ENCODE measurements at regions not wholly inside any gene's neighbourhood (a gene's known extent, or its start where the extent isn't known, plus 50 kb on each side); places are given as distances from the start of the nearest gene placed in this dataset.
A peak's percentile ranks its signal among the peaks of the same experiment; 100 is the strongest.
"Not testable (repeated sequence)": the region's sequence is repeated elsewhere in the genome, so short reads cannot be mapped to it uniquely, and the experiment has no call there.

GRCh38 chr16:29578898-29579297 lies 72.7 kb upstream of the NPIPB12 start:
- not testable (repeated sequence) for DNase-seq (ENCODE audit: low read depth)

DNA sequence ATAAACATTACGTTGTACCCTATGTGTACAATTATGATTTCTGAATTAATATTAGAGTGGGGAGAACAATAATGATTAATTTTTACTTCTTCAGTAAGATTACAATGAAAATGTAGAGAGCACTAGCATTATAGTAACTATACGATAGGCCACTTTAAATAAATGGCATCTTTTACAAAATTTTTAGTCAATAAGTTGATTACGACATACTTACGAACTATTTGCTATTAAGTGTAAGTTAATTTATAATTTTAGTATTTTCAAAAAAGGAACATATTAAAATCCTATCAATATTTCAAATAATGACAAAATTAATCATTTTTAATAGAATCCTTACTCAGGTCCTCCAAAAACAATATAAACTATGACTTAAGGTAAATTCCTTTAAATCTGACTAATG lies 75.6 kb upstream of the NPIPB12 start:
- DNase-seq (ENCODE audit: low read depth): not testable (repeated sequence)

DNA sequence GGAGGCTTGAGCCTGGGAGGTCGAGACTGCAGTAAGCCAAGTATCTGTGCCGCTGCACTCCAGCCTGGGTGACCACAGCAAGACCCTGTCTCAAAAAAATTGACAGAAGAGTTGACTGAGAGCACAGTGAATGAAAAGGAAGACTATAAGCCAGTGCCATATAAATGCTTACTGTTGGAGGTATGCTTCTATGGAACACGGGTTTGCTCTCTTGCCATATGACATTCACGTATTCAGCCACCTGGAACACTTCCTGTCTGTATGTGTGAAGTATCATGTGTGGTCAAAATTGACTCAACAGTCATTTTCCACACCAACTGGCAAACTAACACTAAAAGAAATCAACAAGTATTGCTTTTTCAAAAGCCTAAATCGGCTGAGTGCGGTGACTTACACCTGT lies 71.1 kb upstream of the SPN start:
- not testable (repeated sequence) for DNase-seq (ENCODE audit: low read depth)

GRCh38 chr16:29594269-29594925 lies 68.7 kb upstream of the SPN start:
- peak; percentile 56 for DNase-seq (ENCODE audit: low read depth)

DNA sequence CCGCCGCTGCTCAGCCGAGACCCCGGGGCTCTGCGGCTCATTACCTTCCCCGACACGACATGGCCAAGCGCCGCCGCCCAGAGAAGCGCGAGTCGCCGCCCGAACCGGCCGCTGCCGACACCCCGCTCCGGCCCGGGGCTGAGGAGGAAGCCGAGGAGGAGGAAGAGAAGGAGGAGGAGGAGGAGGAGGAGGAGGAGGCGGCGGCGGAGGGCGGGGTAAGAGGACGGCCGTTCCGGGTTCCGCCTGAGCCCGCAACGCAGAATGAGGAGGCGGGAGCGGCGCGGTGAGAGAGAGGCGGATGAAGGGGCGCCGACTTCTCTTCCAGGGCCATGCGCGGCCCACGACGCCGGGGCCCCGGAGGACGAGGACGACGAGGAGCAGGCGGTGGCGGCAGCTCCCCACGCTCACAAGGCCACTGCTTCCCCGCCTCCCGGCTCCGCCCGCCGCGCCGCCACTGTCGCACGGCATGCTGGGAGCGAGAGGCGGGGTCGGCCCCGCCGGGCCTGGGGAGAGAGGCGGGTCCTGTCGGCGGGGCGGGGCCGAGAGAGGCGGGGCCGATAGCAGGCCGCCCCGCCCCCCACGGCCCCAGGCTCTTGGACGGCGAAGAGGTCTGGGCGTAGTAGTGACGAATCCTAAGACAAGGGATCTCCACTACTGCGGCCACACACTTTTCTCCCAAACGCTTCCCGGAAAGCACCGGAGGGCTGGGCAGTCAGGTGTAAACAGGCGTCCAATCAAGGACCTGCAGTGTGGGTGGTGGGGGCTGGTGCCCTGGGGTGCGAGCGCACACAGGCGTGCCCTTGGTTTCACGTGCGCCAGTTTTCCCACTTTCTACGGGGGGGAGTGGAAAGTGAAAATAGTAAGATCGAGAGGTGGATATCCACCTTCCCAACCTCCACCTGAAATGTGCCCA lies 67.9 kb upstream of the SPN start:
- DNase-seq (ENCODE audit: low read depth): peak; percentile 94

- not testable (repeated sequence) for DNase-seq (ENCODE audit: low read depth)
These were observed 66.0 kb upstream of the SPN start for GRCh38 chr16:29597030-29597429.

GRCh38 chr16:29600111-29601000 lies 62.7 kb upstream of the SPN start:
- DNase-seq (ENCODE audit: low read depth): not testable (repeated sequence)

DNA sequence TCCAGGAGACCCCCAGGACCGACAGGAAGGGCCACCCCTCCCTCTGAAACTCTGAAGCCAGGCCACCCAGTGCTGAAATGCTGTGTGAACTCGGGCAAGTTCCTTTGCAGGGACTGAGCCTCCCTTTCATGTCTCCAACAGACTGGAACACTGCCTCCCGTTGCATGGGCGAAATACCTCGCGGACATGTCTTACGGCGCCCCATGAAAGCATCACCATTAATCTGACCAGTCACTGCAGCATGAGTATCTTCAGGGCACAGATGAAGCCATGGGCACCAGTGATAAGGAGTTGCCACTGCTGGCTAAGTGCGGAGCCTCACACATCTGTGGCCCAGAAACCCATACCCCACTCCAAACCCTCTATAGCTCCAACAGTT lies 60.8 kb upstream of the SPN start:
- not testable (repeated sequence) for DNase-seq (ENCODE audit: low read depth)

DNA sequence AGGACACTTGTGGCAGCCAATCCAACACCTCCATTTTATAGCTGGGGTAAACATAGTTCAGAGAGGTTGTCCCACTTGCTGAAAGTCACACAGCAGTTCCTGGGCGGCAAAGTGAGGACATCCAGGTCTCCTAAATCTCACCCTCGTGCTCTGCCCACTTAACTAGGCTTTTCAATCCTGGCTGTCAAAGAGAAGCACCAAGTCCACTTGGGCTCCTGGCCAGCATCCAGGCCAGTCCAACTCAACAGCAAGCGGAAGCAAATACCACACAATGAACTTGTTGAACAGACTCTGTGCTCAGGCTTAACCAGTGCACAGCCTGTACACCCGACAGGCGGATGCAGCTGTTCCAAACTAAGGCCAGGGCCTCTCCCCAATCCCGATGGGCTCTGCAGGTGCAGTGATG lies 60.4 kb upstream of the SPN start:
- not testable (repeated sequence) for DNase-seq (ENCODE audit: low read depth)

- DNase-seq (ENCODE audit: low read depth): peak; percentile 79
These were observed 58.2 kb upstream of the SPN start for GRCh38 chr16:29604631-29605549.

GRCh38 chr16:29605593-29606205 lies 57.3 kb upstream of the SPN start:
- not testable (repeated sequence) for DNase-seq (ENCODE audit: low read depth)

DNA sequence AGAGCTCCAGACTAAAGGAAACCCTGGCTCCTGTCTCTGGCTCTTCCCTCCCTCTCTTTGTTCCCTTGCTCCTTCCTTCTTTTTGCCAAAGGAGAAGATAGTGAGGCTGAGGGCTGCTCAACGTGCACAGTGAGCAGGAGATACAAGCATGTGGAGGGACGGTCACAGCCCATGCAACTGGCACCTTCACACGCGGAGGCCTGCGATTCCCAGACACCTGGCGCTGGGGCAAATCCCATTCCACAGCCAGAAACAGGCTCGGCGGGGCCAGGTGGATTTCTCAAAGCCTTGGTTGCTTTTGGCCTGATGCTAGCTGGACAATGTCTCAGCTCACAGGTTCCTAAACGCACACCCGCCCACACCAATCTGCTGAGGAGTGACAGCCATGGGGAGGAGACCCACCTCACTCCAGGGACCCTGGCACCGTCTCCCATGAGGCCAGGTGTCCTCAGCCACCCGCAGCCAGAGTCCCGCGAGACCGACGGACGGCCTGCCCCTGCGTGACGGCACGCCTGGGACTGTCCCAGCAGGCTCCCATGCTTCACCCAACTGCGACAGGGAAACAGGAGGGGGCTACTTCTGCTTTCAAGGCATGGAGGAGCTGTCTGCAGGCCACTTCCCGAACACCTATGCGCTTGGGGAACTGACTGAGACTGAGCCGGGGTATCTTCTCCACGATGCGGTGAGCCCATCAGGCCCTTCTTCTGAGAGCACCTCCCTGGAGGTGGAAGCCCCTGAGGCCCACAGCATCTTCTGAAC lies 56.2 kb upstream of the SPN start:
- DNase-seq (ENCODE audit: low read depth): not testable (repeated sequence)

GRCh38 chr16:29607428-29607823 lies 55.6 kb upstream of the SPN start:
- DNase-seq (ENCODE audit: low read depth): not testable (repeated sequence)

GRCh38 chr16:29612381-29613306 lies 50.4 kb upstream of the SPN start:
- not testable (repeated sequence) for DNase-seq (ENCODE audit: low read depth)

Measured in HT1080 (cell line).